GM19395 (cell line): ENCODE measurements at regions not wholly inside any gene's neighbourhood (a gene's known extent, or its start where the extent isn't known, plus 50 kb on each side); places are given as distances from the start of the nearest gene placed in this dataset.

ENCODE experiments used
- ATAC-seq: cut with Tn5 transposase; IDR thresholded peaks from one replicate; pipeline ENCODE4 v1.9.1; 2021; ENCODE audit warnings: mild to moderate bottlenecking, moderate library complexity; ENCODE audit not compliant: unreplicated experiment

GRCh38 chr2:163541943-163542342, 193.9 kb downstream of the FIGN start:
- ATAC-seq, result no peak

- no peak for ATAC-seq
Observed at GRCh38 chr2:163541495-163541894, 194.3 kb downstream of the FIGN start.

- no peak for ATAC-seq
Observed at GRCh38 chr2:163528640-163529217, 207.1 kb downstream of the FIGN start.

- no peak for ATAC-seq
Observed at GRCh38 chr2:163527381-163527780, 208.4 kb downstream of the FIGN start.

GRCh38 chr2:163518762-163519161, 217.0 kb downstream of the FIGN start:
- no peak for ATAC-seq

GRCh38 chr2:163515836-163516235, 220.0 kb downstream of the FIGN start:
- no peak for ATAC-seq

GRCh38 chr2:163505281-163505680, 230.5 kb downstream of the FIGN start:
- no peak for ATAC-seq

- ATAC-seq, result no peak
Observed at GRCh38 chr2:163493359-163494298, 242.2 kb downstream of the FIGN start.

- ATAC-seq, result no peak
Observed at GRCh38 chr2:163491850-163492249, 244.0 kb downstream of the FIGN start.

- ATAC-seq, result no peak
Observed at GRCh38 chr2:163490281-163490680, 245.5 kb downstream of the FIGN start.

- ATAC-seq, result no peak
Observed at GRCh38 chr2:163481515-163481914, 254.3 kb downstream of the FIGN start.

GRCh38 chr2:163479599-163479998, 256.2 kb downstream of the FIGN start:
- no peak for ATAC-seq

- ATAC-seq, result no peak
Observed at GRCh38 chr2:163475815-163476214, 260.0 kb downstream of the FIGN start.

- ATAC-seq, result no peak
Observed at GRCh38 chr2:163474889-163475288, 260.9 kb downstream of the FIGN start.

GRCh38 chr2:163474319-163474744, 261.5 kb downstream of the FIGN start:
- ATAC-seq, result no peak

- ATAC-seq, result no peak
Observed at GRCh38 chr2:163471947-163472346, 263.9 kb downstream of the FIGN start.

- ATAC-seq, result no peak
Observed at GRCh38 chr2:163469561-163469962, 266.2 kb downstream of the FIGN start.

- ATAC-seq, result no peak
Observed at GRCh38 chr2:163467251-163467630, 268.6 kb downstream of the FIGN start.

GRCh38 chr2:163466331-163467250, 269.2 kb downstream of the FIGN start:
- no peak for ATAC-seq

- no peak for ATAC-seq
Observed at GRCh38 chr2:163465440-163465839, 270.4 kb downstream of the FIGN start.

GRCh38 chr2:163463411-163463810, 272.4 kb downstream of the FIGN start:
- ATAC-seq, result no peak
